ENCODE measurements at regions not wholly inside any gene's neighbourhood (a gene's known extent, or its start where the extent isn't known, plus 50 kb on each side); places are given as distances from the start of the nearest gene placed in this dataset.

- H3K9me3 Mint-ChIP-seq = peaks cover under 1% of the 10 kb centered on the region
- TF ChIP-seq CTCF (IDR thresholded peaks at IDR 0.05; ENCODE audit: unreplicated experiment in 3 of 3) = no peak
- H3K27ac Mint-ChIP-seq = peak overlapping the region in 1 of 3 experiments; percentile 2
- H3K4me1 Mint-ChIP-seq = peaks cover 30% of the 10 kb centered on the region
- H3K36me3 Mint-ChIP-seq (ENCODE audit: low read depth) = no peaks in the 10 kb centered on the region
- peaks cover 3% of the 10 kb centered on the region for H3K27me3 Mint-ChIP-seq (ENCODE audit: low read depth)
- no peak overlapping the region for H3K4me3 Mint-ChIP-seq
Observed at GRCh38 chr20:58020656-58021454, 207.6 kb downstream of the ANKRD60 start.

- H3K36me3 Mint-ChIP-seq (ENCODE audit: low read depth) = peaks cover 3% of the 10 kb centered on the region
- no peak for TF ChIP-seq CTCF (IDR thresholded peaks at IDR 0.05; ENCODE audit: unreplicated experiment in 3 of 3)
- peaks cover 27% of the 10 kb centered on the region for H3K4me1 Mint-ChIP-seq
- H3K9me3 Mint-ChIP-seq = peaks cover 4% of the 10 kb centered on the region
- peaks cover 3% of the 10 kb centered on the region for H3K27me3 Mint-ChIP-seq (ENCODE audit: low read depth)
- H3K27ac Mint-ChIP-seq = no peak overlapping the region
- H3K4me3 Mint-ChIP-seq = no peak overlapping the region
Observed at GRCh38 chr20:58019850-58020625, 208.4 kb downstream of the ANKRD60 start.

- Mint-ChIP-seq H3K4me3 (no peak overlapping the region), H3K27ac (no peak overlapping the region), H3K36me3 (ENCODE audit: low read depth) (peaks cover 3% of the 10 kb centered on the region), H3K4me1 (peaks cover 22% of the 10 kb centered on the region), H3K27me3 (ENCODE audit: low read depth) (no peaks in the 10 kb centered on the region), H3K9me3 (peaks cover 4% of the 10 kb centered on the region)
- no peak for TF ChIP-seq CTCF (IDR thresholded peaks at IDR 0.05; ENCODE audit: unreplicated experiment in 3 of 3)
Observed at GRCh38 chr20:58019027-58019849, 209.2 kb downstream of the ANKRD60 start.

- H3K27ac Mint-ChIP-seq = peak overlapping the region in 1 of 3 experiments; percentile 60
- no peak overlapping the region for H3K4me3 Mint-ChIP-seq
- no peaks in the 10 kb centered on the region for H3K27me3 Mint-ChIP-seq (ENCODE audit: low read depth)
- peaks cover 4% of the 10 kb centered on the region for H3K9me3 Mint-ChIP-seq
- TF ChIP-seq CTCF (IDR thresholded peaks at IDR 0.05; ENCODE audit: unreplicated experiment in 3 of 3) = no peak
- peaks cover 3% of the 10 kb centered on the region for H3K36me3 Mint-ChIP-seq (ENCODE audit: low read depth)
- peaks cover 22% of the 10 kb centered on the region for H3K4me1 Mint-ChIP-seq
Observed at GRCh38 chr20:58018590-58018989, 209.9 kb downstream of the ANKRD60 start.

- Mint-ChIP-seq H3K36me3 (ENCODE audit: low read depth) (peaks cover 3% of the 10 kb centered on the region), H3K27me3 (ENCODE audit: low read depth) (no peaks in the 10 kb centered on the region), H3K9me3 (peaks cover 4% of the 10 kb centered on the region), H3K27ac (peak overlapping the region in 1 of 3 experiments; percentile 60), H3K4me3 (no peak overlapping the region), H3K4me1 (peaks cover 24% of the 10 kb centered on the region)
- no peak for TF ChIP-seq CTCF (IDR thresholded peaks at IDR 0.05; ENCODE audit: unreplicated experiment in 3 of 3)
Observed at GRCh38 chr20:58017970-58018530, 210.4 kb downstream of the ANKRD60 start.
